GM21576 (cell line): ENCODE measurements at regions not wholly inside any gene's neighbourhood (a gene's known extent, or its start where the extent isn't known, plus 50 kb on each side); places are given as distances from the start of the nearest gene placed in this dataset.

Experiments
- ATAC-seq: cut with Tn5 transposase; IDR thresholded peaks from one replicate; pipeline ENCODE4 v1.9.1; 2021; ENCODE audit warnings: mild to moderate bottlenecking, moderate library complexity; ENCODE audit not compliant: unreplicated experiment

GRCh38 chr12:75581515-75581914 lies 70.1 kb upstream of the KRR1 start:
- no peak for ATAC-seq

GRCh38 chr12:75579552-75579951 lies 68.1 kb upstream of the KRR1 start:
- no peak for ATAC-seq

GRCh38 chr12:75578546-75578945 lies 67.1 kb upstream of the KRR1 start:
- no peak for ATAC-seq

GRCh38 chr12:75577812-75578211 lies 66.4 kb upstream of the KRR1 start:
- ATAC-seq: no peak

GRCh38 chr12:75571656-75572205 lies 60.3 kb upstream of the KRR1 start:
- ATAC-seq: no peak

GRCh38 chr12:75571204-75571603 lies 59.8 kb upstream of the KRR1 start:
- ATAC-seq: no peak

- ATAC-seq: no peak
Observed at GRCh38 chr12:75568801-75569200, 57.4 kb upstream of the KRR1 start.

- no peak for ATAC-seq
Observed at GRCh38 chr12:75568393-75568792, 57.0 kb upstream of the KRR1 start.

- no peak for ATAC-seq
Observed at GRCh38 chr12:75565795-75566194, 54.4 kb upstream of the KRR1 start.

GRCh38 chr12:75564852-75565251 lies 53.4 kb upstream of the KRR1 start:
- no peak for ATAC-seq

GRCh38 chr12:75564398-75564797 lies 53.0 kb upstream of the KRR1 start:
- ATAC-seq: no peak

GRCh38 chr12:75563351-75563750 lies 51.9 kb upstream of the KRR1 start:
- ATAC-seq: no peak

GRCh38 chr12:75561921-75562320 lies 50.5 kb upstream of the KRR1 start:
- ATAC-seq: no peak
